ENCODE measurements at regions not wholly inside any gene's neighbourhood (a gene's known extent, or its start where the extent isn't known, plus 50 kb on each side); places are given as distances from the start of the nearest gene placed in this dataset.

- no peak overlapping the region for H3K4me3 ChIP-seq (ENCODE audit: low read depth, low read length)
- no peak for DNase-seq (ENCODE audit: low read depth)
- no peak for TF ChIP-seq CTCF (IDR thresholded peaks at IDR 0.05; ENCODE audit: control insufficient read depth, extremely low read depth, insufficient read depth)
Measured at GRCh38 chr16:55151561-55152305, 172.3 kb upstream of the IRX6 start.

- no peak for DNase-seq (ENCODE audit: low read depth)
- no peak overlapping the region for H3K4me3 ChIP-seq (ENCODE audit: low read depth, low read length)
- TF ChIP-seq CTCF (IDR thresholded peaks at IDR 0.05; ENCODE audit: control insufficient read depth, extremely low read depth, insufficient read depth) = no peak
Measured at GRCh38 chr16:55152875-55153390, 171.1 kb upstream of the IRX6 start.

- no peak overlapping the region for H3K4me3 ChIP-seq (ENCODE audit: low read depth, low read length)
- DNase-seq (ENCODE audit: low read depth) = no peak
- no peak for TF ChIP-seq CTCF (IDR thresholded peaks at IDR 0.05; ENCODE audit: control insufficient read depth, extremely low read depth, insufficient read depth)
Measured at GRCh38 chr16:55154262-55154661, 169.7 kb upstream of the IRX6 start.

GRCh38 chr16:55154956-55155355 lies 169.0 kb upstream of the IRX6 start:
- DNase-seq (ENCODE audit: low read depth) = no peak
- TF ChIP-seq CTCF (IDR thresholded peaks at IDR 0.05; ENCODE audit: control insufficient read depth, extremely low read depth, insufficient read depth) = no peak
- no peak overlapping the region for H3K4me3 ChIP-seq (ENCODE audit: low read depth, low read length)

DNA sequence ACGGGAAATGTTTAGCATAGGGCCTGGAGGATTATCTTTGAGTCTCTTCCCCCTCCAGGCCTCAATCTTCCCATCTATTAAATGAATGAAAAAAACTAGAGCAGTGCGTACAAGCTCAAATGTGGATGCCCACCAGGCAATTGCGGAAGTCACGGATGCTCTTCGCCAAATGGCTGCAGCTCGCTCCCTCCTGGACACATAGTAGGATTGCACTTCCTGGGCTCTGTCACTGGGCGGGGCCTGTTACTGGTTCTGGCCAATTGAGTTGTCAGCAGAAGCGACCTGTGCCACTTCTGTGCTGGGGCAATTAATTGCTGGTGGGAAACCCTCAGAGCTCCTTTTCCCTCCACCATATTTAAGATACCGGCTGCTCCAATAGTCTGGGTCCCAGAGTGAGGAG lies 168.2 kb upstream of the IRX6 start:
- no peak for DNase-seq (ENCODE audit: low read depth)
- H3K4me3 ChIP-seq (ENCODE audit: low read depth, low read length) = no peak overlapping the region
- no peak for TF ChIP-seq CTCF (IDR thresholded peaks at IDR 0.05; ENCODE audit: control insufficient read depth, extremely low read depth, insufficient read depth)

GRCh38 chr16:55169780-55170179 lies 154.2 kb upstream of the IRX6 start:
- H3K4me3 ChIP-seq (ENCODE audit: low read depth, low read length) = no peak overlapping the region
- TF ChIP-seq CTCF (IDR thresholded peaks at IDR 0.05; ENCODE audit: control insufficient read depth, extremely low read depth, insufficient read depth) = no peak

DNA sequence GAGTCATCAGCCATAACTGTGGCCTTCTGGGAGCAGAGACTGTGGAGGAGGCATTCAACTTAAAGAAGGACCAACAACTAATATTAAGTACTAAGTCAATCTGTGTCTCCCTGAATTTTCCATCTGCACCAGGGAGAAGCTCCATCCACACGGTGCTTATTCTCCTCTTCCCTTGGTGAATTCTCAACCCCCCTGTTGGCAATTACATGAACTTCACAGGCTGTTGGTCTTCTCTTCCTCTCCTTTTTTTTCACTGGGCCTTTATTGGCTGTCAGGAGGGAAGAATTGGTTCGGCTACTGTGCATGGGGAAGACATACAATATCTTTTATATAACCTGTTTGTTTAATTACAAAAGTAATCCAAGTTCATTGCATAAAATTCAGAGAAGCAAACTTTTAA lies 152.8 kb upstream of the IRX6 start:
- no peak overlapping the region for H3K4me3 ChIP-seq (ENCODE audit: low read depth, low read length)
- DNase-seq (ENCODE audit: low read depth) = no peak
- no peak for TF ChIP-seq CTCF (IDR thresholded peaks at IDR 0.05; ENCODE audit: control insufficient read depth, extremely low read depth, insufficient read depth)

More at GRCh38 chr16:55169780-55170179, 154.2 kb upstream of the IRX6 start:
- DNase-seq (ENCODE audit: low read depth) = no peak

Measured in LNCaP clone FGC (cell line).